Lower leg skin (tissue), 3 donors: ENCODE measurements at regions not wholly inside any gene's neighbourhood (a gene's known extent, or its start where the extent isn't known, plus 50 kb on each side); places are given as distances from the start of the nearest gene placed in this dataset.

Experiments used
- POLR2A ChIP-seq, 2 donors: fragments of 450-650 bp; IDR thresholded peaks; one replicate each; pipeline ENCODE4 v1.6.1; 2016 to 2017; ENCODE audit warnings: antibody characterized with exemption in 2 of 2, mild to moderate bottlenecking in 1 of 2, moderate library complexity in 1 of 2
- TF ChIP-seq, protein P1 (sequence below), 3 donors: fragments of 450-650 bp; IDR thresholded peaks; one replicate each; pipeline ENCODE4 v1.5.1; 2016; ENCODE audit warnings: antibody characterized with exemption in 3 of 3, mild to moderate bottlenecking in 3 of 3, moderate library complexity in 2 of 3

DNA sequence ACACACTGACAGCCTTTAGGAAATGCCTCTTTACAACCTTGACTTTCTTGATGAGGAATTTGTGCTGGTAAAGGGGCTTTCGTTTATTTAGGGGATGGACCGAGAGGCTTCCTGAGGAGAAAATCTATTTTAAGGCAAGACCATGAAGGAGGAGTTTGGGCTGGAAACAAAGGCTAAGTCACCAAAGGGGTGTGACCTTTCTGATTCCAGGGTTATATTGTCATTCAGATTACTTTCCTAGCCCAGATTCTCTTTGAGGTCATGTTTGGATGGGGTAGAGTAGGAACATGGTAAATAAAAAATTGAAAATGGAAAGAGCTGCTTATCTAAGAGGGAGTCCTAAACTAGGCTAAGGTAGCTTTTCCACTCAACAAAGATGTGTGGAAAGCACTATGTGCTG, 77.1 kb upstream of the UGP2 start:
- TF ChIP-seq POLR2A (IDR thresholded peaks at IDR 0.05) = no peak
- TF ChIP-seq, protein P1, sequence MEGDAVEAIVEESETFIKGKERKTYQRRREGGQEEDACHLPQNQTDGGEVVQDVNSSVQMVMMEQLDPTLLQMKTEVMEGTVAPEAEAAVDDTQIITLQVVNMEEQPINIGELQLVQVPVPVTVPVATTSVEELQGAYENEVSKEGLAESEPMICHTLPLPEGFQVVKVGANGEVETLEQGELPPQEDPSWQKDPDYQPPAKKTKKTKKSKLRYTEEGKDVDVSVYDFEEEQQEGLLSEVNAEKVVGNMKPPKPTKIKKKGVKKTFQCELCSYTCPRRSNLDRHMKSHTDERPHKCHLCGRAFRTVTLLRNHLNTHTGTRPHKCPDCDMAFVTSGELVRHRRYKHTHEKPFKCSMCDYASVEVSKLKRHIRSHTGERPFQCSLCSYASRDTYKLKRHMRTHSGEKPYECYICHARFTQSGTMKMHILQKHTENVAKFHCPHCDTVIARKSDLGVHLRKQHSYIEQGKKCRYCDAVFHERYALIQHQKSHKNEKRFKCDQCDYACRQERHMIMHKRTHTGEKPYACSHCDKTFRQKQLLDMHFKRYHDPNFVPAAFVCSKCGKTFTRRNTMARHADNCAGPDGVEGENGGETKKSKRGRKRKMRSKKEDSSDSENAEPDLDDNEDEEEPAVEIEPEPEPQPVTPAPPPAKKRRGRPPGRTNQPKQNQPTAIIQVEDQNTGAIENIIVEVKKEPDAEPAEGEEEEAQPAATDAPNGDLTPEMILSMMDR (IDR thresholded peaks at IDR 0.05) = no peak
